IMR-90 (cell line): ENCODE measurements at regions not wholly inside any gene's neighbourhood (a gene's known extent, or its start where the extent isn't known, plus 50 kb on each side); places are given as distances from the start of the nearest gene placed in this dataset.

ENCODE experiments used
- ATAC-seq: fragments of 200-7000 bp; cut with Tn5 transposase; 2 replicates; pipeline ENCODE4 v1.9.1; 2020; ENCODE audit warnings: low read depth, mild to moderate bottlenecking, moderate library complexity
- BruUV-seq: library from RNA; stranded (reverse); fragments of 400-500 nt; replicated peaks from 2 replicates; lab custom pipeline; 2021; lab: Mats Ljungman, UMichigan
- CTCF ChIA-PET: fragments of 300-600 bp; formaldehyde crosslinking; extraction: SDS; loops from one replicate; lab custom pipeline; 2021; ENCODE audit warnings: antibody characterized with exemption; lab: Yijun Ruan, JAX
- POLR2A ChIA-PET: fragments of 300-600 bp; sonication (Branson Sonifier 250); formaldehyde crosslinking; loops from one replicate; lab custom pipeline; 2022; ENCODE audit warnings: antibody characterized with exemption; ENCODE audit not compliant: unreplicated experiment; lab: Charles Lee
- DNase-seq: peaks from one replicate; pipeline ENCODE4 v3.0.0; 2013
- H2AFZ ChIP-seq: replicated peaks from 2 replicates; pipeline ENCODE3; 2013; ENCODE audit warnings: low read length, mild to moderate bottlenecking; ENCODE audit not compliant: poor library complexity
- H2AK5ac ChIP-seq: 2 replicates; pipeline ENCODE4 v1.6.1; 2013; ENCODE audit warnings: low read depth, low read length, inconsistent platforms
- H2AK9ac ChIP-seq: replicated peaks from 2 replicates; pipeline ENCODE3; 2013; ENCODE audit warnings: mild to moderate bottlenecking, low read depth, low read length, moderate library complexity; ENCODE audit not compliant: poor library complexity
- H2BK120ac ChIP-seq: 2 replicates; pipeline ENCODE4 v1.6.1; 2013; ENCODE audit warnings: low read depth, low read length, inconsistent platforms
- H2BK15ac ChIP-seq: 3 replicates; pipeline ENCODE4 v1.6.1; 2013; ENCODE audit warnings: low read depth, low read length, inconsistent platforms
- H2BK20ac ChIP-seq: 2 replicates; pipeline ENCODE4 v1.6.1; 2013; ENCODE audit warnings: low read depth, mild to moderate bottlenecking, inconsistent platforms, low read length, moderate library complexity
- H2BK5ac ChIP-seq: 2 replicates; pipeline ENCODE4 v1.6.1; 2013; ENCODE audit warnings: mild to moderate bottlenecking, low read depth, low read length, inconsistent platforms; ENCODE audit not compliant: poor library complexity, severe bottlenecking
- H3K14ac ChIP-seq: replicated peaks from 2 replicates; pipeline ENCODE4 v1.6.1; 2013; ENCODE audit warnings: low read depth, low read length, inconsistent platforms
- H3K18ac ChIP-seq: 2 replicates; pipeline ENCODE4 v1.6.1; 2013; ENCODE audit warnings: low read depth, low read length, control low read depth
- H3K23ac ChIP-seq: 2 replicates; pipeline ENCODE4 v1.6.1; 2013; ENCODE audit warnings: low read depth, low read length, inconsistent platforms
- H3K27ac ChIP-seq: 2 replicates; pipeline ENCODE4 v1.5.1; 2013; ENCODE audit warnings: mild to moderate bottlenecking, control low read depth, low read length; ENCODE audit not compliant: insufficient read depth
- H3K27me3 ChIP-seq: 2 replicates; pipeline ENCODE4 v1.6.1; 2013; ENCODE audit warnings: low read length; ENCODE audit not compliant: control insufficient read depth, insufficient read depth
- H3K36me3 ChIP-seq: 2 replicates; pipeline ENCODE4 v1.6.1; 2013; ENCODE audit warnings: low read length, mixed read lengths; ENCODE audit not compliant: control insufficient read depth, insufficient read depth
- H3K4ac ChIP-seq: 2 replicates; pipeline ENCODE4 v1.6.1; 2013; ENCODE audit warnings: low read depth, low read length, inconsistent platforms
- H3K4me1 ChIP-seq: 2 replicates; pipeline ENCODE4 v1.6.1; 2013; ENCODE audit warnings: low read length, mixed read lengths; ENCODE audit not compliant: control insufficient read depth, insufficient read depth
- H3K4me2 ChIP-seq: 2 replicates; pipeline ENCODE4 v1.6.1; 2013; ENCODE audit warnings: low read depth, mild to moderate bottlenecking, control low read depth, low read length, moderate library complexity
- H3K4me3 ChIP-seq: 2 replicates; pipeline ENCODE4 v1.5.1; 2013; ENCODE audit warnings: low read depth, mild to moderate bottlenecking, control low read depth, low read length, moderate library complexity; ENCODE audit not compliant: insufficient read depth
- H3K56ac ChIP-seq: 2 replicates; pipeline ENCODE4 v1.6.1; 2013; ENCODE audit warnings: low read length, inconsistent platforms; ENCODE audit not compliant: insufficient read depth; ENCODE audit errors: extremely low read depth
- H3K79me1 ChIP-seq, 2 experiments: 2 replicates each; pipeline ENCODE4 v1.6.1; 2013; ENCODE audit warnings: low read length in 2 of 2, inconsistent platforms in 1 of 2, low read depth in 1 of 2
- H3K9ac ChIP-seq: 2 replicates; pipeline ENCODE4 v1.6.1; 2013; ENCODE audit warnings: low read depth, low read length, control low read depth
- H3K9me1 ChIP-seq: 2 replicates; pipeline ENCODE4 v1.6.1; 2013; ENCODE audit warnings: low read length, inconsistent platforms; ENCODE audit not compliant: insufficient read depth
- H3K9me3 ChIP-seq: 2 replicates; pipeline ENCODE4 v1.6.1; 2013; ENCODE audit warnings: low read length; ENCODE audit not compliant: control insufficient read depth, insufficient read depth
- H4K20me1 ChIP-seq: 2 replicates; pipeline ENCODE4 v1.6.1; 2013; ENCODE audit warnings: low read length, inconsistent platforms; ENCODE audit not compliant: insufficient read depth
- H4K5ac ChIP-seq: 2 replicates; pipeline ENCODE4 v1.6.1; 2013; ENCODE audit warnings: mild to moderate bottlenecking, low read depth, low read length, control low read depth
- H4K8ac ChIP-seq, 2 experiments: 2 replicates each; pipeline ENCODE4 v1.6.1; 2013; ENCODE audit warnings: low read depth in 2 of 2, low read length in 2 of 2, control low read depth in 1 of 2, inconsistent platforms in 1 of 2
- H4K91ac ChIP-seq: 2 replicates; pipeline ENCODE4 v1.6.1; 2013; ENCODE audit warnings: low read depth, low read length, inconsistent platforms; ENCODE audit not compliant: insufficient read depth
- BHLHE40 ChIP-seq: fragments of 150-350 bp; IDR thresholded peaks from 2 replicates; pipeline ENCODE4 v1.6.1; 2016; ENCODE audit warnings: mild to moderate bottlenecking, low read depth, low read length
- CTCF ChIP-seq: conservative IDR thresholded peaks from 2 replicates; pipeline ENCODE4 v1.5.1; 2012; ENCODE audit warnings: mild to moderate bottlenecking, low read depth, low read length, improper control_type of control experiment
- POLR2A ChIP-seq: IDR thresholded peaks from 2 replicates; pipeline ENCODE4 v1.6.1; 2012; ENCODE audit warnings: mild to moderate bottlenecking, low read depth, low read length
- RAD21 ChIP-seq: IDR thresholded peaks from 2 replicates; pipeline ENCODE4 v1.6.1; 2012; ENCODE audit warnings: low read length, improper control_type of control experiment
- SMC3 ChIP-seq: fragments of 150-350 bp; IDR thresholded peaks from 2 replicates; pipeline ENCODE4 v1.6.1; 2016; ENCODE audit warnings: low read depth, mild to moderate bottlenecking, antibody characterized with exemption, low read length, moderate library complexity
- WGBS, 2 experiments: methylation state at CpG; one replicate each; pipeline versions ENCODE4 v1.1.5 to v1.1.7; 2013; ENCODE audit warnings: missing lambda C conversion rate in 2 of 2; ENCODE audit not compliant: insufficient read length in 1 of 2; ENCODE audit errors: extremely low coverage in 2 of 2; 5-methylcytosine and 5-hydroxymethylcytosine counted together
- dilution Hi-C: fragments of 300-500 bp; cut with HindIII; formaldehyde crosslinking; loops from one replicate; pipeline ENCODE4 v1.14.3; 2018; ENCODE audit warnings: low sequenced_read_pairs; ENCODE audit not compliant: unreplicated experiment
- in situ Hi-C: fragments of 300-500 bp; cut with MboI; formaldehyde crosslinking; loops from 3 replicates; pipeline ENCODE4 v1.14.3; 2019; ENCODE audit warnings: low sequenced_read_pairs, inconsistent platforms, mixed read lengths
- intact Hi-C: fragments of 100-400 bp; cut with micrococcal nuclease; formaldehyde crosslinking; loops from 2 replicates; pipeline ENCODE4 v1.10.0; 2022

- H3K9ac ChIP-seq: no peak overlapping the region
- H3K4ac ChIP-seq: no peak overlapping the region
- no peaks in the 10 kb centered on the region for H3K4me1 ChIP-seq
- intact Hi-C loops: no loop called here
- H3K23ac ChIP-seq: no peak overlapping the region
- peaks cover 6% of the 10 kb centered on the region; the same call in 1 of the 2 replicates for H3K9me3 ChIP-seq
- no peak overlapping the region for H3K14ac ChIP-seq
- H4K8ac ChIP-seq: no peak overlapping the region
- no peak overlapping the region for H4K91ac ChIP-seq
- H3K56ac ChIP-seq: no peak overlapping the region
- no peak overlapping the region for H2BK120ac ChIP-seq
- H3K27me3 ChIP-seq: no peaks in the 10 kb centered on the region
- no peaks in the 10 kb centered on the region for H3K9me1 ChIP-seq
- no peak for ATAC-seq
- no peak overlapping the region for H2AK5ac ChIP-seq
- in situ Hi-C loops: no loop called here
- H3K18ac ChIP-seq: no peak overlapping the region
- dilution Hi-C loops: no loop called here
- no peaks in the 10 kb centered on the region for H3K36me3 ChIP-seq
- TF ChIP-seq SMC3 (no peak), RAD21 (no peak), POLR2A (no peak), CTCF (no peak), BHLHE40 (no peak)
- H2BK5ac ChIP-seq: no peak overlapping the region
- H3K4me3 ChIP-seq: no peak overlapping the region
- no peak overlapping the region for H2AFZ ChIP-seq
- H2BK20ac ChIP-seq: no peak overlapping the region
- H4K5ac ChIP-seq: no peak overlapping the region
- BruUV-seq: no TSS peak
- H2AK9ac ChIP-seq: no peak overlapping the region
- no peak overlapping the region for H3K4me2 ChIP-seq
- H3K79me1 ChIP-seq: no peaks in the 10 kb centered on the region
- CTCF ChIA-PET: interaction anchor here (0.6 kb wide), 1 partner anchor 220 kb away, joined by 3 read pairs; no protein-coding TSS in a partner anchor
- H2BK15ac ChIP-seq: no peak overlapping the region
- DNase-seq: no peak
- no peak overlapping the region for H3K27ac ChIP-seq
- WGBS, 2 experiments: 30% methylated on average over 2 of the region's 5 CpGs; no CpG with 5 or more reads in 1 of the 2 experiments
- H4K20me1 ChIP-seq: no peaks in the 10 kb centered on the region
- POLR2A ChIA-PET: no interaction called here
These were observed 342.5 kb downstream of the NPIPA8 start for GRCh38 chr16:17994027-17994426.
